ENCODE measurements at regions not wholly inside any gene's neighbourhood (a gene's known extent, or its start where the extent isn't known, plus 50 kb on each side); places are given as distances from the start of the nearest gene placed in this dataset.
"Not testable (repeated sequence)": the region's sequence is repeated elsewhere in the genome, so short reads cannot be mapped to it uniquely, and the experiment has no call there.

DNA sequence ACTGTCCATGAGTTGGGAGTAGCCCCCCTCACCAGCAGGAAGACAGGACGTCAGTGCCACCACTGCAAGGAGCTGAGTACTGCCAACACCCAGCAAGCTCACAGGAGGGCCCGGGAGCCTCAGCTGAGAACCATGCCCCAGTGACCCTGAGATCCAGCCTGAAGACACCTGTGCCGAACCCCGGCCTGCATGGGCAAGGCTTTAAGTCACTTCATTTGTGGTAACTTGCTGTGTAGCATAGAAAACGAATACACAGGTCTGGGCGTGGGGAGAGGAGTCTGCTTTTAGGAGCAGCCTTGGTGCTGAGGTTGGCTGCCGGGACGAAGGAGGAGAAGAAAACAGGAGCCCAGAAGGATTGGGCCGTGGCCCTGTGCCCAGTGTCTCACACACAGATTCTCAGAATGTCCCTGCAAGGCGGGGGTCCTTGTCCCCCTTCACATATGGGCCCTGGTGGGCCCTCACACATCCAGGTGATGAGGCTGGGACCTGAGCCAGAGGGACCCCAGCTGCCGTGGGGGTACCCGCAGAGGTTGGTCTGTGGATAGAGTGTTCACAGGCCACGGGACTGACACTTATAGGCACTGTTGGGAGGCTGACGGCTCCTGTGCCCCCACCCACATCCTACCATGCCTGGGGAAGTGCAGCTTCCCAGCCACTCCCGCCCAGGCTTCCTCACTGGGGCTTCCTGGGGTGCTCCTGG is 85.3 kb downstream of the PLXNA1 start:
- DNase-seq (ENCODE audit: low spot score), result no peak
- Mint-ChIP-seq H3K36me3 (ENCODE audit: low read depth) (no peaks in the 10 kb centered on the region), H3K4me1 (ENCODE audit: low read depth) (no peaks in the 10 kb centered on the region), H3K4me3 (no peak overlapping the region), H3K9me3 (no peaks in the 10 kb centered on the region), H3K27ac (no peak overlapping the region), H3K27me3 (ENCODE audit: insufficient read depth) (peaks cover 3% of the 10 kb centered on the region)
- intact Hi-C loops (cut with micrococcal nuclease), result no loop called here

DNA sequence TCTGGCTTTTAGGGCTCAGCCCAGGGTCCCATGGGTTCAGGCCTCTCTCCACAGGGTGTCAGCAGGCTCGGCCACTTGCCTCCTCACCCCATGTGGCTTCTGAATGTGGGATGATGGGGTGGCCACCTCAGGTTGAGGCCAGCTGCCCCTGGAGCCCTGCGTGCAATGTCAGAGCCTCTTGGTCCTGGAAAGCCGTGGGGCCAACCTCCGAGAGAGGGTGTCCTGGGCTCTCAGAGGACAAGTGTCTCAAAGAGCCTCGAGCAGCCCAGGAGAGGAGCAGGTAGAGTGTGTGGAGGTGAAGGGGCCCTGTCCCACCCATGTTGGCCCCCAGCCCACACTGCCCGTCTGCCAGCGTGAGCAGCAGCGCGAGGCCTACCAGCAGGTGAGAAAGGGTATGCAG is 86.0 kb downstream of the PLXNA1 start:
- Mint-ChIP-seq H3K9me3 (no peaks in the 10 kb centered on the region), H3K36me3 (ENCODE audit: low read depth) (no peaks in the 10 kb centered on the region), H3K4me3 (no peak overlapping the region), H3K27ac (no peak overlapping the region), H3K4me1 (ENCODE audit: low read depth) (no peaks in the 10 kb centered on the region), H3K27me3 (ENCODE audit: insufficient read depth) (peaks cover 3% of the 10 kb centered on the region)
- intact Hi-C loops (cut with micrococcal nuclease), result no loop called here
- DNase-seq (ENCODE audit: low spot score), result no peak

DNA sequence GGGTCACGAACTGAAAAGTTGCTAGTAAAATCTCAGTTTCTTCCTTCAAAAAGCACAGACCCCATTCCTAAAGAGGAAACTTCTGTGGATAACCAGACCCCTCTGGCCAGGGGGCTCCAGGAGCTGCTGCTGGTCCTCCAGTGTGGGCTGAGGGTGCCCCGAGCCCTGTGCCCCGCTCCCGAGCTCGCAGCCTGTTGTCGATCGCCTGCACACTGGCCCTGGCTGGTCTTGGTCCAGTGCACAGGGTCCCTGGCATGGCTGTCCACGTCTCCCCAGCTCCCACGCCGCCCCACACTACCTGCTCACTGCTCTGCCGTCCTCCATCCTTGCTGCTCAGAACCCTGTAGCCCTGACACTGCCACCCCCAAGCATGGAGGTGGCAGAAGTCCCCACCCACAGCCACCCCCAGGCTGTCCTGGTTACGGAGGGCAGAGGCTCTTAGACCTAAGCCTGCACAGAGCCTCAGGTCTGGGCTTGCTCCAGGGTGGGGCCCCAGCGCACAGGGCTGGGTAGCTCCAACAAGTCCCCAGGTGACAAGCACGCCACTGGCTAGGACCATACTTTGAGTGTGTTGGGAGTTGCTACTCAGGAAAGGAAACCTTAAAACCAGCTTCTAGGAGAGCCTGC is 87.0 kb downstream of the PLXNA1 start:
- peaks cover 2% of the 10 kb centered on the region for H3K4me1 Mint-ChIP-seq (ENCODE audit: low read depth)
- H3K27me3 Mint-ChIP-seq (ENCODE audit: insufficient read depth), result peaks cover 3% of the 10 kb centered on the region
- no peak overlapping the region for H3K27ac Mint-ChIP-seq
- no peaks in the 10 kb centered on the region for H3K36me3 Mint-ChIP-seq (ENCODE audit: low read depth)
- H3K4me3 Mint-ChIP-seq, result no peak overlapping the region
- no peaks in the 10 kb centered on the region for H3K9me3 Mint-ChIP-seq
- no peak for DNase-seq (ENCODE audit: low spot score)
- intact Hi-C loops (cut with micrococcal nuclease), result no loop called here

DNA sequence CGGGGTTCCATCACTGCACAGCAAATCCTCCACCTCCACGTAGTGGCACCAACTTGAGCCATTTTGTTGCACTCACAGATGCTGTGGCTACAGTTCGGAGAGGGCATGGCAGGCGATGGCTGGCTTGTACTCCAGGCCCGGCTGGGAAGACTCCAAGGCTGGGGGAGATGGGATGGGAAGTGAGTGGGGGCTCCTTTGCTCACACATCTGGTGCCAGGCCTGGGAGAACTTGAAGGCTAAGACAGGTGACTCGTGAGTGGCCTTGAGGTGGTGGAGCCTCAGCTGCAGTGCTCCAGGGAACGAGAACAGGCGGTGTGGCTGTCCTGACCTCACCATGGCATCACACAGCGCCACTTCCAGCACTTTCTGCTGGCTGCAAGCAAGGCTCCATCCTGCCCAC is 87.9 kb downstream of the PLXNA1 start:
- intact Hi-C loops (cut with micrococcal nuclease), result no loop called here
- H3K9me3 Mint-ChIP-seq, result no peaks in the 10 kb centered on the region
- H3K36me3 Mint-ChIP-seq (ENCODE audit: low read depth), result no peaks in the 10 kb centered on the region
- H3K4me1 Mint-ChIP-seq (ENCODE audit: low read depth), result peaks cover 10% of the 10 kb centered on the region
- H3K27me3 Mint-ChIP-seq (ENCODE audit: insufficient read depth), result peaks cover 3% of the 10 kb centered on the region
- H3K4me3 Mint-ChIP-seq, result no peak overlapping the region
- H3K27ac Mint-ChIP-seq, result no peak overlapping the region
- no peak for DNase-seq (ENCODE audit: low spot score)

DNA sequence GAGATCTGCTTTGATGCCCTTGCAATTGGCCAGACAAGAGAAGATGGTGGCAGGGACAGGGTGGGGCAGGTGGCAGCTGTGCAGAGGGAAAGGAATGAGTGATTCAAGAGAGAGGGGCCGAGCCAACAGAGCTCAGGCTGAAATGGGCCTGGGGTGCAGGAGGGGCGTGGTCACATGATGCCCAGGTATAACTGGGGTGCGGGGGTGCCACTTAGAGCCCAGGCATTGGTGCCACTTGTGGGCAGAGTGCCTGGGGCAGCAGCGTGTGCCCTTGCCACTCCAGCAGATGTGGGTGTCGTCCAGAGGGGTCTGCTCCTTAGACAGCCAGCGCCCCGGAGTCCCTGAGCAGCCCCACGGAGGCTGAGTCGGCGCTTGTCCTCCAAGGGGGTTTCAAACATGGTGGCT is 88.7 kb downstream of the PLXNA1 start:
- no peaks in the 10 kb centered on the region for H3K27me3 Mint-ChIP-seq (ENCODE audit: insufficient read depth)
- no peak overlapping the region for H3K27ac Mint-ChIP-seq
- intact Hi-C loops (cut with micrococcal nuclease), result no loop called here

DNA sequence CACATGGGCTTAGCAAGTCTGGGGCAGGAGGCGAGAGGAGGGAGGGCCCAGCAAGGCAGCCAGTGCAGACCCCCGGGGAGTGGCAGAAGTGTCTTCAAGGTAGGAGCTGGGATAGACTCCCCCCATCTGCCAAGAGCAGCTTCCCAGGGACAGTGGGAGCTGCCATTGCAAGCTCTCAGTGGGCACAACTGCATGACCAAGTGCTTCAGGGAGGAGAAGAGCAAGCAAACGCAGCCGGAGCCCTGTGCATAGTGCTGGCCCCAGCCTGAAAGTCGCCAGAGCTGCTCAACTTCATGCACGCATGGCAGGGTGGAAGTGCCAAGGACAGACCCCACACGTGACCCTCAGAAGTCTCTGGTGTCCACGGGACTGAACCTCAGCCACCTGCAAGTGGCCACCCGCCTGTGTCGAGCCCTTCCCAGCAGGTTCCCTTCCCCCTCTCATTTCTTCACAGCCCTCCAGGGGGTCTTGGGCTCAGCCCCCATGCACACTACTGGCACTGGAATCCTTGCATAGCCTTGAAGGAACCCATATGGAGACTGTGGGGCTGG is 89.4 kb downstream of the PLXNA1 start:
- intact Hi-C loops (cut with micrococcal nuclease), result no loop called here
- Mint-ChIP-seq H3K27me3 (ENCODE audit: insufficient read depth) (no peaks in the 10 kb centered on the region), H3K36me3 (ENCODE audit: low read depth) (no peaks in the 10 kb centered on the region), H3K4me1 (ENCODE audit: low read depth) (peaks cover 10% of the 10 kb centered on the region), H3K27ac (no peak overlapping the region), H3K4me3 (no peak overlapping the region), H3K9me3 (no peaks in the 10 kb centered on the region)
- DNase-seq (ENCODE audit: low spot score), result no peak

More for the DNA sequence above, 88.7 kb downstream of the PLXNA1 start:
- Mint-ChIP-seq H3K4me3 (no peak overlapping the region), H3K4me1 (ENCODE audit: low read depth) (peaks cover 10% of the 10 kb centered on the region), H3K9me3 (no peaks in the 10 kb centered on the region), H3K36me3 (ENCODE audit: low read depth) (no peaks in the 10 kb centered on the region)
- no peak for DNase-seq (ENCODE audit: low spot score)

DNA sequence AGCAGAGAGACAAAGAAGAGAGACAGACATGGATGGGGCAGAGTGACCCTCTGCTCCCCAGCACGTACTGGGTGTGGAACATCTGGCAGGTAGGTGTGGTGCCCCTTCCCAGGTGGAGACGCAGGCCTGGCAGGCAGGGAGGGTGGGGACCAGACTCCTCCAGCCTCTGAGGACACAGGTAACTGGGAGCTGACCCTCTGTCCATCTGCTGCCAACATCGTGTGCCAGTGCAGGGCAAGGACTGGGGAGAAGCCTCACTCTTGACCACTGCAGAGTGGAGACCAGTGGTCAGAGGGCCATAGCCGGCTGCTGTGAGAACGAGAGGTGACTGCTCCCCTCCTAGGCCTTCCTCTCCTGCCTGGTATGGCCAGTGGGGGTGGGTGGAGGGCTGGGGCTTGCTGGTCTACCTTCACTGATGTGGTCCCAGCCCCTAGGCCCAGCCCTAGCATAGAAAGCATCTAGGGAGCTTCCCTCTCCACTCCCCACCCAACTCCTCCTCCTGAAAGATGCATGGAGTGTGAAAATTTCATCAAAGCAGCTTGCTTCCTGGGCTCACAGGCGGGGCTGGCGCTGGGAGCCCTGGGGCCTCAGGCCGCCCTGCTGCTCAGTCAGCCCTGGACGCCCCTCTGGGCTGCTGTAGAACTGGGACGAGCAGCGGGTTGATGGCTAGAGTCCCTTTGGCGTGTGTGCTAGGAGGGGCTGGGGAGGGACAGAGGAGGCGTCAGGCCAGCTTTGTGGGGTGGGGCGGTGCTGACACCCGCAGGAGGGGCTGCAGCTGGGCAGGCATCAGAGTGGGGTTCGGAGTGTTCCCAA is 90.3 kb downstream of the PLXNA1 start:
- Mint-ChIP-seq H3K4me3 (no peak overlapping the region), H3K4me1 (ENCODE audit: low read depth) (peaks cover 10% of the 10 kb centered on the region), H3K9me3 (no peaks in the 10 kb centered on the region), H3K36me3 (ENCODE audit: low read depth) (no peaks in the 10 kb centered on the region), H3K27me3 (ENCODE audit: insufficient read depth) (no peaks in the 10 kb centered on the region), H3K27ac (no peak overlapping the region)
- DNase-seq (ENCODE audit: low spot score), result no peak
- intact Hi-C loops (cut with micrococcal nuclease), result no loop called here

DNA sequence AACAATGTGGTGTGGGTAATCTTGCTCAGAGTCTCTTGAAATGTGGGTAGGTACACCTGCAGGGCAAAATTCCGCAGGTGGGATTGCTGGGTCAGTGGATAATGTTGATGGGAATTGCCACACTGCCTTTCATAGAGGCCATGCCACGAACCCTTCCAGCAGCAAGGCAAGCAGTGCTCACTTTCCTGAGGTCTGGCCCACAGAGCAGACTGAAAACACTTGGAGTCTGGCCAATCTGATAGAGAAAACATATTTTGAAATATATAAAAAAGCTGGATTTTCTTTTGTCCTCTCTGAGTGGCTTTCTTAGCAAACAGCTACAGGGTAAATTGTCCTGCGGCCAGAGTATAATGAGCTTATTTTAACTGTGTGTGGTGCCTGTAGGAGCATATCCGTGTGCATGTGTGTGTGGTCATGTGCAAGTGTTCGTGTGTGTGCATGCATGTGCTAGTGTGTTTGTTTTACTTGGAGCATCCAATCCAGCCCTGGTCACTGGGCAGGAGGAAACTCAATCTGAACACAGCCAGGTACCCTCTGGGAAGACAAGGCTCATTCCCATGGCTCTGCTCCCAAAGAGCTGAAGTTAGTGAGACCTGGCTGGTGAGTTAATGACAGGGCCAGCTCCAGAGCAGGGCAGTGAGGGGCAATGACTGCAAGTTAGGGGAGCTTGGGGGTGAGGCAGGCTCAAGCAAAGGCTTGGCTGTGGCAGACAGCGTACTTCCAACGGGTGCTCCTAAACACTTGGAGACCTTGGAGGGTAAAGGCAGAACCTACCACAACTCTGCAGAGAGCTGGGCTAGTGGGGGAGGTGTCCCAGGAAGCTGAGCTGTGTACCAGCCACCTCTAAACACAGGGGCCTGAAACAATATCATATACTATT is 91.3 kb downstream of the PLXNA1 start:
- Mint-ChIP-seq H3K9me3 (no peaks in the 10 kb centered on the region), H3K36me3 (ENCODE audit: low read depth) (no peaks in the 10 kb centered on the region), H3K27ac (no peak overlapping the region), H3K4me1 (ENCODE audit: low read depth) (peaks cover 10% of the 10 kb centered on the region), H3K4me3 (no peak overlapping the region), H3K27me3 (ENCODE audit: insufficient read depth) (no peaks in the 10 kb centered on the region)
- intact Hi-C loops (cut with micrococcal nuclease), result no loop called here
- no peak for DNase-seq (ENCODE audit: low spot score)

DNA sequence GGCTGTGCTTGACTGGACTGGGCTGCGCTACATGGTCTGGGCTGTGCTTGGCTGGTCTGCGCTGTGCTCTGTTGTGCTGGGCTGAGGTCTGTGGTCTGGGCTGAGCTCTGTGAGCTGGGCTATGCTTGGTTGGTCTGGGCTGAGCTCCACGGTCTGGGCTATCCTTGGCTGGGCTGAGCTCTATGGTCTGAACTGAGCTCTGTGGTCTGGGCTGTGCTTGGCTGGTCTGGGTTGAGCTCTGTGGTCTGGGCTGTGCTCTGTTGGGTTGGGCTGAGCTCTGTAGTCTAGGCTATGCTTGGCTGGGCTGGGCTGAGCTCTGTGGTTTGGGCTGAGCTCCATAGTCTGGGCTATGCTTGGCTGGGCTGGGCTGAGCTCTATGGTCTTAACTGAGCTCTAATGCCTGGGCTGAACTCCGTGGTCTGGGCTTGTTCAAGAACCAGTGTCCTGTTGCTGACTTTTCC is 92.0 kb downstream of the PLXNA1 start:
- Mint-ChIP-seq H3K4me1 (ENCODE audit: low read depth) (peaks cover 10% of the 10 kb centered on the region), H3K36me3 (ENCODE audit: low read depth) (no peaks in the 10 kb centered on the region), H3K9me3 (no peaks in the 10 kb centered on the region), H3K27ac (no peak overlapping the region), H3K27me3 (ENCODE audit: insufficient read depth) (no peaks in the 10 kb centered on the region), H3K4me3 (no peak overlapping the region)
- DNase-seq (ENCODE audit: low spot score), result no peak
- intact Hi-C loops (cut with micrococcal nuclease), result no loop called here

DNA sequence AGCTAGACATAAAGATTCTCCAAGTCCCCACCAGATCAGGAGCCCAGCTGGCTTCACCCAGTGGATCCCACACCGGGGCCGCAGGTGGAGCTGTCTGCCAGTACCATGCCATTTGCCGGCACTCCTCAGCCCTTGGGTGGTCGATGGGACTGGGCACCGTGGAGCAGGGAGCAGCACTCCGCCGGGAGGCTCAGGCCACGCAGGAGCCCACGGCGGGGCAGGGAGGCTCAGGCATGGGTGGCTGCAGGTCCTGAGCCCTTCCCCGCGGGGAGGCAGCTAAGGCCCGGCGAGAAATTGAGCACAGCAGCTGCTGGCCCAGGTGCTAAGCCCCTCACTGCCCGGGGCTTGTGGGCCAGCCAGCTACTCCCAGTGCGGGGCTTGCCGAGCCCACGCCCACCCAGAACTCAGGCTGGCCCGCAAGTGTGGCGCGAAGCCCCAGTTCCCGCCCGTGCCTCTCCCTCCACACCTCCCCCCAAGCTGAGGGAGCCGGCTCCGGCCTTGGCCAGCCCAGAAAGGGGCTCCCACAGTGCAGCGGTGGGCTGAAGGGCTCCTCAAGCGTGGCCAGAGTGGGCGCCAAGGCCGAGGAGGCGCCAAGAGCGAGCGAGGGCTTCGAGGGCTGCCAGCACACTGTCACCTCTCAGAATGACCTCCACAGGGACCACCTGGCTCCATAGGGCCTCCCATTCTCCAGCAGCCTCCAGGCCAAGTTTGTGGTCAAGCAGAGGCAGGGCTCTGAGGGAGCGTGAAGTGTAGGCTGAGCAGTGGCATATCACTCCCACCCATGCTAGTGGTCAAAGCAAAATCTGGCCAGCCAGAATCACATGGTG is 93.5 kb downstream of the PLXNA1 start:
- H3K9me3 Mint-ChIP-seq; H3K4me3 Mint-ChIP-seq; H3K4me1 Mint-ChIP-seq (ENCODE audit: low read depth); H3K27me3 Mint-ChIP-seq (ENCODE audit: insufficient read depth); H3K36me3 Mint-ChIP-seq (ENCODE audit: low read depth); H3K27ac Mint-ChIP-seq; DNase-seq (ENCODE audit: low spot score); intact Hi-C loops (cut with micrococcal nuclease): not testable (repeated sequence)

DNA sequence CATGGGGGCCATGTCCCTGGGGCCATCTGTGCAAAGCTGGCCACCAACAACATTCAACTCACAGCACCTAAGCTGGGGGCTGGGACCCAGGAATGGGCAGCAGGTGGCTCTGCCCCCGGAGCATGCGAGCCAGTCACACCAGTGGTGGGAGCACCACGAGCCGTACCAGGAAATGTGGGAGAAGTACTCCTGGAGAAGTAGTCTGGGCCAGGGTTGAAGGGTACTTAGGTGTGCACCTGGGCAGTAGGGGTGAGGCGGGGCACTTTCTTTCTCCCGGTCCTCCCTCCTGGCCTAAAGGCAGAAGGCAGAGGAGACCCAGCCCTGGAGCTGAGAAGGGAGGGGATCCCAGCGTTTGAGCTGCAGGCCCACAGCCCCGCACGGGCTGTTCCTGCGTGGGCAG is 94.2 kb downstream of the PLXNA1 start:
- DNase-seq (ENCODE audit: low spot score), result no peak
- intact Hi-C loops (cut with micrococcal nuclease), result no loop called here
- no peaks in the 10 kb centered on the region for H3K9me3 Mint-ChIP-seq
- peaks cover 3% of the 10 kb centered on the region for H3K27me3 Mint-ChIP-seq (ENCODE audit: insufficient read depth)
- peaks cover 10% of the 10 kb centered on the region for H3K4me1 Mint-ChIP-seq (ENCODE audit: low read depth)
- no peak overlapping the region for H3K4me3 Mint-ChIP-seq
- H3K36me3 Mint-ChIP-seq (ENCODE audit: low read depth), result no peaks in the 10 kb centered on the region
- H3K27ac Mint-ChIP-seq, result no peak overlapping the region
